GM12878 (cell line): ENCODE measurements at regions not wholly inside any gene's neighbourhood (a gene's known extent, or its start where the extent isn't known, plus 50 kb on each side); places are given as distances from the start of the nearest gene placed in this dataset.
"Not testable (repeated sequence)": the region's sequence is repeated elsewhere in the genome, so short reads cannot be mapped to it uniquely, and the experiment has no call there.

ENCODE experiments used
- BACH1 ChIP-seq: fragments of 450-650 bp; IDR thresholded peaks from 2 replicates; pipeline ENCODE4 v1.6.1; 2017; ENCODE audit warnings: mild to moderate bottlenecking, borderline replicate concordance
- BHLHE40 ChIP-seq, 2 experiments: fragments of 450-650 bp in 1 of 2; IDR thresholded peaks; 2 replicates each; pipeline ENCODE4 v1.6.1; 2011 to 2017; ENCODE audit warnings: low read depth in 2 of 2, borderline replicate concordance in 1 of 2, improper control_type of control experiment in 1 of 2, low read length in 1 of 2, mild to moderate bottlenecking in 1 of 2
- CEBPB ChIP-seq, 2 experiments: fragments of 150-350 bp in 1 of 2; IDR thresholded peaks; 2 replicates each; pipeline ENCODE4 v1.6.1; 2012 to 2014; ENCODE audit warnings: low read depth in 2 of 2, low read length in 2 of 2, borderline replicate concordance in 1 of 2, inconsistent platforms in 1 of 2
- GABPA ChIP-seq: IDR thresholded peaks from 2 replicates; pipeline ENCODE4 v1.6.1; 2014; ENCODE audit warnings: antibody characterized with exemption, low read depth, mild to moderate bottlenecking, inconsistent platforms
- KDM1A ChIP-seq: fragments of 200-600 bp; sonication (generic); IDR thresholded peaks from 2 replicates; pipeline ENCODE4 v1.6.1; 2016; ENCODE audit warnings: borderline replicate concordance
- MYC ChIP-seq: IDR thresholded peaks from 2 replicates; pipeline ENCODE4 v1.6.1; 2011; ENCODE audit warnings: mild to moderate bottlenecking, low read length, moderate library complexity, inconsistent platforms; ENCODE audit not compliant: insufficient read depth, insufficient replicate concordance, insufficient read length, severe bottlenecking
- SIN3A ChIP-seq: IDR thresholded peaks from 2 replicates; pipeline ENCODE4 v1.6.1; 2012; ENCODE audit warnings: low read depth, low read length, improper control_type of control experiment
- SMC3 ChIP-seq: IDR thresholded peaks from 2 replicates; pipeline ENCODE4 v1.6.1; 2011; ENCODE audit warnings: low read length, improper control_type of control experiment, borderline replicate concordance
- SUZ12 ChIP-seq: fragments of 200-600 bp; sonication (generic); IDR thresholded peaks from one replicate; pipeline ENCODE4 v1.6.1; 2018; ENCODE audit warnings: antibody characterized with exemption, mild to moderate bottlenecking; ENCODE audit not compliant: unreplicated experiment
- TF ChIP-seq, protein P1 (sequence below), 3 experiments: IDR thresholded peaks in 2 of 3; conservative IDR thresholded peaks in 1 of 3; 2 replicates each; pipeline ENCODE4 v1.5.1; 2011; ENCODE audit warnings: low read depth in 3 of 3, low read length in 3 of 3, mild to moderate bottlenecking in 3 of 3, control low read depth in 2 of 3, moderate library complexity in 2 of 3, inconsistent platforms in 1 of 3, mixed read lengths in 1 of 3; ENCODE audit not compliant: control insufficient read depth in 2 of 3, insufficient read depth in 1 of 3; ENCODE audit errors: extremely low read depth in 1 of 3
- TF ChIP-seq, protein P2 (sequence below): fragments of 150-350 bp; IDR thresholded peaks from 2 replicates; pipeline ENCODE4 v1.6.1; 2014; ENCODE audit warnings: mild to moderate bottlenecking, low read depth, low read length

DNA sequence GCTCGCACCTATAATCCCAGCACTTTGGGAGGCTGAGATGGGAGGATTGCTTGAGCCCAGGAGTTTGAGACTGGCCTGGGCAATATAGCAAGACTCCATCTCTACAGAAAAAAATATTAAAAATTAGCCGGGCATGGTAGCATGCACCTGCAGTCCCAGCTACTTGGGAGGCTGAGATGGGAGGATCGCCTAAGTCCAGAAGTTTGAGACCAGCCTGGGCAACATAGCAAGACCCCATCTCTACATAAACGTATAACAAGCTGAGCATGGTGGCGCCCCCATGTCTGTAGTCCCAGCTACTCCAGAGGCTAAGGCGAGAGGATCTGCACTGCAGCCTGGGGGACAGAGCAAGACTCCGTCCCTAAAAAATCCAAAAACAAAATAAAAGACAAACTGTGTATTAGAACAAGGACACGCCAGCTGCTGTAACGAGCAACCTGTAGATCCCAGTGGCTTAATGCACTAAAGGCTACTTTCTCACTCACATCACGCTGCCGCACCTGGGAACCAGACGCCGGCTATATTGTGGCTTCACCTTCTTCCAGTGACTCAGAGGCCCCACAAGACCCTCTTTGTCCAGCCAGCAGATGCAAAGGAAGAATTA is 81.9 kb upstream of the ADGRE5 start:
- TF ChIP-seq, protein P1, sequence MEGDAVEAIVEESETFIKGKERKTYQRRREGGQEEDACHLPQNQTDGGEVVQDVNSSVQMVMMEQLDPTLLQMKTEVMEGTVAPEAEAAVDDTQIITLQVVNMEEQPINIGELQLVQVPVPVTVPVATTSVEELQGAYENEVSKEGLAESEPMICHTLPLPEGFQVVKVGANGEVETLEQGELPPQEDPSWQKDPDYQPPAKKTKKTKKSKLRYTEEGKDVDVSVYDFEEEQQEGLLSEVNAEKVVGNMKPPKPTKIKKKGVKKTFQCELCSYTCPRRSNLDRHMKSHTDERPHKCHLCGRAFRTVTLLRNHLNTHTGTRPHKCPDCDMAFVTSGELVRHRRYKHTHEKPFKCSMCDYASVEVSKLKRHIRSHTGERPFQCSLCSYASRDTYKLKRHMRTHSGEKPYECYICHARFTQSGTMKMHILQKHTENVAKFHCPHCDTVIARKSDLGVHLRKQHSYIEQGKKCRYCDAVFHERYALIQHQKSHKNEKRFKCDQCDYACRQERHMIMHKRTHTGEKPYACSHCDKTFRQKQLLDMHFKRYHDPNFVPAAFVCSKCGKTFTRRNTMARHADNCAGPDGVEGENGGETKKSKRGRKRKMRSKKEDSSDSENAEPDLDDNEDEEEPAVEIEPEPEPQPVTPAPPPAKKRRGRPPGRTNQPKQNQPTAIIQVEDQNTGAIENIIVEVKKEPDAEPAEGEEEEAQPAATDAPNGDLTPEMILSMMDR (IDR thresholded peaks at IDR 0.05 in 2 of 3, conservative IDR thresholded peaks at IDR 0.05 in 1 of 3; ENCODE audit: control insufficient read depth in 2 of 3, extremely low read depth in 1 of 3, insufficient read depth in 1 of 3, low read depth in 3 of 3, low read length in 3 of 3) = not testable (repeated sequence)
- not testable (repeated sequence) for TF ChIP-seq BHLHE40 (IDR thresholded peaks at IDR 0.05; ENCODE audit: borderline replicate concordance in 1 of 2, low read depth in 2 of 2, low read length in 1 of 2); SMC3; CEBPB (IDR thresholded peaks at IDR 0.05; ENCODE audit: borderline replicate concordance in 1 of 2, low read depth in 2 of 2, low read length in 2 of 2); BACH1; SUZ12; MYC; KDM1A; GABPA; SIN3A
- TF ChIP-seq, protein P2, sequence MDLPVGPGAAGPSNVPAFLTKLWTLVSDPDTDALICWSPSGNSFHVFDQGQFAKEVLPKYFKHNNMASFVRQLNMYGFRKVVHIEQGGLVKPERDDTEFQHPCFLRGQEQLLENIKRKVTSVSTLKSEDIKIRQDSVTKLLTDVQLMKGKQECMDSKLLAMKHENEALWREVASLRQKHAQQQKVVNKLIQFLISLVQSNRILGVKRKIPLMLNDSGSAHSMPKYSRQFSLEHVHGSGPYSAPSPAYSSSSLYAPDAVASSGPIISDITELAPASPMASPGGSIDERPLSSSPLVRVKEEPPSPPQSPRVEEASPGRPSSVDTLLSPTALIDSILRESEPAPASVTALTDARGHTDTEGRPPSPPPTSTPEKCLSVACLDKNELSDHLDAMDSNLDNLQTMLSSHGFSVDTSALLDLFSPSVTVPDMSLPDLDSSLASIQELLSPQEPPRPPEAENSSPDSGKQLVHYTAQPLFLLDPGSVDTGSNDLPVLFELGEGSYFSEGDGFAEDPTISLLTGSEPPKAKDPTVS = not testable (repeated sequence)
